ENCODE measurements at regions not wholly inside any gene's neighbourhood (a gene's known extent, or its start where the extent isn't known, plus 50 kb on each side); places are given as distances from the start of the nearest gene placed in this dataset.

GRCh38 chr12:67758521-67758920 lies 110.0 kb downstream of the DYRK2 start:
- no peak for TF ChIP-seq CTCF (IDR thresholded peaks at IDR 0.05; ENCODE audit: borderline replicate concordance, insufficient read depth, low read depth, low read length)
- H3K4me3 ChIP-seq (ENCODE audit: low read depth, low read length): no peak overlapping the region

GRCh38 chr12:67759829-67760228 lies 111.3 kb downstream of the DYRK2 start:
- no peak overlapping the region for H3K4me3 ChIP-seq (ENCODE audit: low read depth, low read length)
- TF ChIP-seq CTCF (IDR thresholded peaks at IDR 0.05; ENCODE audit: borderline replicate concordance, insufficient read depth, low read depth, low read length): no peak

- H3K4me3 ChIP-seq (ENCODE audit: low read depth, low read length): no peak overlapping the region
- TF ChIP-seq CTCF (IDR thresholded peaks at IDR 0.05; ENCODE audit: borderline replicate concordance, insufficient read depth, low read depth, low read length): no peak
Observed at GRCh38 chr12:67760586-67761275, 112.2 kb downstream of the DYRK2 start.

GRCh38 chr12:67761566-67761965 lies 113.0 kb downstream of the DYRK2 start:
- TF ChIP-seq CTCF (IDR thresholded peaks at IDR 0.05; ENCODE audit: borderline replicate concordance, insufficient read depth, low read depth, low read length): no peak

GRCh38 chr12:67764055-67764454 lies 115.5 kb downstream of the DYRK2 start:
- no peak for TF ChIP-seq CTCF (IDR thresholded peaks at IDR 0.05; ENCODE audit: borderline replicate concordance, insufficient read depth, low read depth, low read length)
- H3K4me3 ChIP-seq (ENCODE audit: low read depth, low read length): no peak overlapping the region

More at GRCh38 chr12:67761566-67761965, 113.0 kb downstream of the DYRK2 start:
- no peak overlapping the region for H3K4me3 ChIP-seq (ENCODE audit: low read depth, low read length)

GRCh38 chr12:67764946-67765619 lies 116.5 kb downstream of the DYRK2 start:
- no peak for TF ChIP-seq CTCF (IDR thresholded peaks at IDR 0.05; ENCODE audit: borderline replicate concordance, insufficient read depth, low read depth, low read length)
- H3K4me3 ChIP-seq (ENCODE audit: low read depth, low read length): no peak overlapping the region

Data from GM12875 (cell line).